ENCODE measurements at regions not wholly inside any gene's neighbourhood (a gene's known extent, or its start where the extent isn't known, plus 50 kb on each side); places are given as distances from the start of the nearest gene placed in this dataset.

- in situ Hi-C loops (cut with HindIII; ENCODE audit: low sequenced_read_pairs), result no loop called here
Observed at GRCh38 chr2:42864641-42865280, 72.4 kb upstream of the HAAO start.

DNA sequence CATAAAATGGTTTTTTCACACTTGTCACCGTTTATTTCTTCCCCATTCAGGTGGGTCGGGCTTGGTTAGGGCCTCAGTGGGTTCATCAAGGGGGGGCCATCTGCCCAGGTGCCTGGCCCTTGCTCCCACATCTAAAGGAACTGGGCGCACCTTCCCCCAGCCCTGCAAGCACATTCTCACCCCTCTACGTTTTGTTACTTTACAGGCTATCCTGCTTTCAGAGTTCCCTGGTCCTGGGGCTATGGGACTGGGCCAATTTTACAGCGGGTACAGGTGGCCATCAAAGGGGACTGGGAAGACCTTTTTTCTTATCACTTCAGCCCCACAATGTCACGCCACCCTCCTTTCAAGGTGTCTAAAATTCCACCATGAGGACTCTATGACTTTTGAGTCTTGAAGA, 71.8 kb upstream of the HAAO start:
- in situ Hi-C loops (cut with HindIII; ENCODE audit: low sequenced_read_pairs), result no loop called here

More at GRCh38 chr2:42864641-42865280, 72.4 kb upstream of the HAAO start:
- no peak for DNase-seq (ENCODE audit: low spot score)

GRCh38 chr2:42863751-42864150, 71.4 kb upstream of the HAAO start:
- DNase-seq (ENCODE audit: low spot score), result no peak
- in situ Hi-C loops (cut with HindIII; ENCODE audit: low sequenced_read_pairs), result no loop called here

More for the DNA sequence above, 71.8 kb upstream of the HAAO start:
- no peak for DNase-seq (ENCODE audit: low spot score)

DNA sequence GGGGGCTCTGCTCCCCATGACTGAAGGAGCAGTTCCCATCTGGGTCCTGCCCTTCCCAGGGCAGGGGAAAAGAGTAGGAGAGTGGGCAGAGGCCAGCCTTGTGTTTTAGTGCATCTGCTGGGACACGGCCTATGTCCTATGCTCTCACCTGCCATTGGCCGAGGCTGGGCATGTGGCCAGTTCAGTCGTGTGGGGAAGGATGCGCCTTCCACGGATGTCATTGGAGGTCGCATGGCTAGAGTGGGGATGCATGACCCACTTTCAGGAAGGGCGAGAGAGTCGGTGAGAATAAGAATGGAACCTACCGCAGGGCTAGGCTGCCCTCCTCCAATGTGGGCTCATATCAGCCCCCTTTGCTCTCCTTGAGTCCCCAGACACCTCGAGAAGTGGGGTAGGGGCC, 70.9 kb upstream of the HAAO start:
- in situ Hi-C loops (cut with HindIII; ENCODE audit: low sequenced_read_pairs), result no loop called here
- no peak for DNase-seq (ENCODE audit: low spot score)

GRCh38 chr2:42862669-42863185, 70.3 kb upstream of the HAAO start:
- in situ Hi-C loops (cut with HindIII; ENCODE audit: low sequenced_read_pairs), result no loop called here
- no peak for DNase-seq (ENCODE audit: low spot score)

DNA sequence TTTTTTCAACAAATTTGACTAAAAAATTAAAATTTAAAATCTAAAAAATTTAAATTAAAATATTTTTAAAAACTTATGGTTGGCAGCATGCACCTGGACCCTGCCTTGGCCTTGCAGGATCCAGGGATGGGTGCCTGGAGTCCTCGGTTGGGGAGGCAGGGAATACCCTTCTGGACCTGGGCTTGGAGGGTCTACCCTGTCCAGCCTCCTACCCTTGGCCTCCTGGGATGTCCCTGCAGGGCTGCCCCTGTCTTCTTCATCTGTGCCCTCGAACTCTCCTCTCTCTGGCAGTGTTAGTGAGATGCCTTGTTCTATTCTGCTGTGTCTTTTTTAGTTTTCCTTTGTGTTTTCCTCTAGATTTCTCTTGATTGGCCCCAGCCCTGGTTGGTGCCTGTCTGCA, 68.9 kb upstream of the HAAO start:
- in situ Hi-C loops (cut with HindIII; ENCODE audit: low sequenced_read_pairs), result no loop called here

DNA sequence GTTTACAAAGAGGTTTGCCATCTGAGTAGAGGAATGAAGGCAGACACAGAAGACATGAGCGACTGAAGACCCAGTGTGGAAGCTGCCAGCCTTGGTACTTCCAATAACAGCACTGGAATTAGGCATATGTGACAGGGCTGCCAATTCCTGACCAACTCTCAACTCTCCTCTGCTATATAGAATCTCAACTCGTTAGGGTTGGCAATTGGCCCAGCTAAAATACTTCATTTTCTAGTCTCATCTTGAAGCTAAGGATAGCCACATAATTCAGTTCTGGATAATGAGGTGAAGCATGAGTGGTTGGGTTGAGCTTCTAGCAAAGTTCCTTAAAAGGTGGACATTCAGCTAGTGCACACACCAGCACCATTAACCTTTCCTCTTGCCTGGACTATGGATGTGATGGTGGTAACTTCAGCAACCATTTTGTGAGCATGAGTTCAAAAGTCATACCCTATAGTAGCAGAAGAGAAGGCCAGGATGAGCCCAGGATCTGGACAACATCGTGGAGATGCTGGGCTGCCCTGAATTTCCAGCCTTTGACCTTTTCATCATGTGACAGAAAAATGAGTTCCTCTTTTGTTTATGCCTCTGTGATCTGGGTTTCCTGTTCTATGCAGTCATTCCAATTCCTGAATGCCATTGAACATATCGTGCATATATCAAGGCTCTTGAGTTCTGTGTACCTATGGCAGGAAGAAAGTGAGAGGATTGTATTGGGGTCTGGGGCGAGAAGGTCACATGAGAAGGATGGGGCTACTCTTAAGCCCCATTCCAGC, 68.1 kb upstream of the HAAO start:
- in situ Hi-C loops (cut with HindIII; ENCODE audit: low sequenced_read_pairs), result no loop called here
- no peak for DNase-seq (ENCODE audit: low spot score)

More for the DNA sequence above, 68.9 kb upstream of the HAAO start:
- no peak for DNase-seq (ENCODE audit: low spot score)

DNA sequence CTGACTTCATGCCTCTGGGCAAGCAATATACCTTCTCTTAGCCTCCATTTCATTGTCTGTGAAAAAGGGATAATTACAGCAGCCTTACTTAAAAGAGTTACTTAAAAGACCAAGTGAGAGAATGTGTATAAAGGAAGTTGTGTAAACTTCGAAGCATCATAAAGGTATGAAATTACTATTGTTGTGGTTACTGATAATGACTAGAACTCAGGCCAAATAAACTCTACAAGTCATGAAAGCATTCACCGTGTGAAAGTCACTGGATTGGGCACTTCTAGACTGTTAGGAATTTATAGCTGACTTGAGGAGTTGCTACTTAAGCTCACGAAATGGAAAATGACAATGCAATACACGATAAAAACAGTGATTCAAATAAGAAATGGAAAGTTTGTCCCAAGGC, 67.4 kb upstream of the HAAO start:
- peak; percentile 54 for DNase-seq (ENCODE audit: low spot score)
- in situ Hi-C loops (cut with HindIII; ENCODE audit: low sequenced_read_pairs), result no loop called here

- in situ Hi-C loops (cut with HindIII; ENCODE audit: low sequenced_read_pairs), result no loop called here
- peak; percentile 60 for DNase-seq (ENCODE audit: low spot score)
Observed at GRCh38 chr2:42859006-42859552, 66.7 kb upstream of the HAAO start.

DNA sequence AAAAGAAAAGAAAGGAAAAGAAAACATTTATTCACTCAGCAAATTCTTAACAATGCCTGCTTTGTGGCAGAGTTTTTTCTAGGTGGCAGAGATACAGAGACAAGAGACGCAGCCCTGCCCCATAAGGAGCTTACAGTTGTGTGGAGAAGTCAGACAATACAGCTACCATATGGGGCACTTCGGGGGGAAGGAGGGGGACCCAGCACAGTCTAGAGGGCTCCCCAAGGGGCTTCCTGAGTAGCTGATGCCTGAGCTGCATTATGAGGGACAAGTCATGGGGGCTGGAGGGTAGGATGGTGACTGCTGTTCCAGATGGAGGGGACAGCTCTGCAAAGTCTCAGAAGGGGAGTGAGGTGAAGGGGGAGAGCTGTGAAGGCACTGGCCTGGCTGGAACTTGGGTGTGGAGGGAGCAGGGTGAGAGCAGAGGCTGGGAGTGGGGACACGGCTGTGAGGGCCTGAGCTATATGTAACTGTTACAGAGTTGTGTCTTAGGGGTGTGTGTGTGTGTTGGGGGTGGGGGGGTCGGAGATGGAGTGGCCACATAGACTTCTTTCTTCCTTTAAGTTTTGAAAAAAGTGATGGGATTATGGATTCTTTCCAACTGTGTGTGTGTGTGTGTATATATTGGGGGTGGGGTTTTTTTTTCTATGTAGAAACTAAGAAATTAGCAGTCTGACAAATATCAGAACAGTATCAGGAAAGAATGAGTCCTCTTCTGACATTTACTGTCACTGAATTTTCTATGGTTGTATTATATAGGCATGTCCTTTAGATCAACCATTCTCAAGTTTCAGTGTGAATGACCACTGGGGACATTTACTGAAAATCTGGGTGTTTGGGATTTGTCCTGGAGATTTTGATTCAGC, 66.0 kb upstream of the HAAO start:
- DNase-seq (ENCODE audit: low spot score), result no peak
- in situ Hi-C loops (cut with HindIII; ENCODE audit: low sequenced_read_pairs), result no loop called here

GRCh38 chr2:42856891-42857632, 64.7 kb upstream of the HAAO start:
- no peak for DNase-seq (ENCODE audit: low spot score)
- in situ Hi-C loops (cut with HindIII; ENCODE audit: low sequenced_read_pairs), result no loop called here

DNA sequence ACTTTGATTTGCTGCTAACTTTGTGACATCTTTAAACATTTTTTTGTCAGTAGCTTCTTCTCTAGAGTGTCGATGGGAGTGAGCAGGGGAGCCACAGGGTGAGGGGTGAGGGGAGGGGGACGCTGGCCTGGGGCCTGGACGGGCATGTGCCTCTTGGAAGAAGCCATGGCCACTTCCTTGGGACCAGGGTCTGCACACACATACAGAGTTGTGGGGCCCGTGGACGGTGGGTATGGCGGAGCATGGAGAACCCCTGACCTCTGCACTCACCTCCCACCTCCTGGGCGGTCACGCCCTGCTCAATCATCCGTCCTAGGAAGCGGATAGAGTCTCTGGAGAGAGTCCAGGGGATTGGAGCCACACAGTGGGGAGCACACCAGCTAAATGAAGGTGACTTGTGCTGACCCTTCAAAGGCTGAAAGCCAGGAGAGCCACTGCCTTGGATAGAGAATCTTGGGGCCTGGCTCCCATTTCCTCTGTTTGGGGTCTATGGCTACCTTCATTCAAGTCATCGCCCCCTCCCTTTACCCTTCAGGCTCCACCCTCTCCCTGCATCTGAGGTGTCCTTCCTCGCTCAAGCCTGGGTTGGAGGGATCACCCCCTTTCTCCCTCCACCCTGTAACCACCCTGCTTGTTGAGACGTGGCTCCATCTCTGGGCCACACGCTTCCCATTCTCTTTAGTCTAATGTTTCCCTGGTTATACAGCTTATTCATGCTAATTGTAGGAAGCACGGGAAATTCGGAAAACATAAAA, 63.9 kb upstream of the HAAO start:
- in situ Hi-C loops (cut with HindIII; ENCODE audit: low sequenced_read_pairs), result no loop called here
- DNase-seq (ENCODE audit: low spot score), result no peak

DNA sequence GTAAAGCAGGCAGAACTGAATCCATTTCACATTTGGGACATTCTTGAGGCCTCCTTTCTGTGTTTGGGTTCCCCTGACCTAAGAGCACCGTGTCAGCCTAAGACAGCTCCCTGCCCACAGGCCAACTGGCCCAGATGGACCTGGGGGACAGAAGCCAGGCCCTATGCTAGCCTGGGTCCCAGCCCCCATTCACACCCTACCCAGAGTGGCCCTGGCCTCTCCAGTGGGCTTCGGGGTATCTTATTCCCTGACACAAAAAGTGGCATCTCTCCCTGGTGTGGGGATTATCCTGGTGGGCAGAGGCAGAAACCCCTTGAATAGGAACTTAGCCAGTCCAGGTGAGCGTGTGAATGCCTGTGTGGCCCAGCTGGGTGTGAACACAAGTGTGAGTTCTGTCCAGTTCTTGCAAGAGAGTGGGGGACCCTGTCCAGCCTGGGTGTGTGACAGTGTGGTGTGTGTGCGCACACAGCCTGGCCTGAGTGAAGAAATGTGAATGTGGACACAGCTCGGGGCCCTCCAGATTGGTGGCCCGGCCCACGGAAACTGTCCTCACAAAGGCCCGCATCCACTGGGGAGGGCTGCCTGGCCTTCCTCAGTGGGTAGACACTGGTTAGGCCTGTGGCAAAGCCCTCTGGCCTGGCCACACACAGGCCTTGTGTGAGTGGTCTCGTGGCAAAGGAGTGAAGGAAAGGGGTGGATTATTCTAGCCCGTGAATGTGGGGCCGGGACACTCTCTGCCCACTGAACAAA, 63.0 kb upstream of the HAAO start:
- in situ Hi-C loops (cut with HindIII; ENCODE audit: low sequenced_read_pairs), result no loop called here
- no peak for DNase-seq (ENCODE audit: low spot score)

GRCh38 chr2:42854207-42854818, 61.9 kb upstream of the HAAO start:
- in situ Hi-C loops (cut with HindIII; ENCODE audit: low sequenced_read_pairs), result no loop called here
- DNase-seq (ENCODE audit: low spot score), result peak; percentile 29

- in situ Hi-C loops (cut with HindIII; ENCODE audit: low sequenced_read_pairs), result no loop called here
Observed at GRCh38 chr2:42853549-42854206, 61.3 kb upstream of the HAAO start.

DNA sequence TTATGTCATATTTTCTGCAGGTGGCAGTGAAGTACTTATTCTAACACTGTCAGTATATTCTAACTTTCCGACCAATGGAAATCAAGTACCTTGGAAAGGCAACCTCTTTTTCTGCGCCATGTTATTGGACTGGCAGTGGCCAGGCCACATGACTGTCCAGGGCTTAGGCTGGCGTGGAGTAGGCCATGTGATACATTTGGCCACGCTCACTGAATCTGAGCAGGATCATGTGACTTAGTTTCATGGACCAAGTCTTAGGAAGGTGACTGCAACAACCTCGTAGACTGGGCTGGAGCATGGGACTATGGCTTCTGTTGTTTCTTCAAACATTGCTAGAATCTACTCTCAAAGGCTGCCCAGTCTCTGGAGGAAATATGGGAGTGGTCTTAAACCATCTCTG, 60.4 kb upstream of the HAAO start:
- in situ Hi-C loops (cut with HindIII; ENCODE audit: low sequenced_read_pairs), result no loop called here
- no peak for DNase-seq (ENCODE audit: low spot score)

More at GRCh38 chr2:42853549-42854206, 61.3 kb upstream of the HAAO start:
- no peak for DNase-seq (ENCODE audit: low spot score)
